Neural cell (in vitro differentiated cells): ENCODE measurements at regions not wholly inside any gene's neighbourhood (a gene's known extent, or its start where the extent isn't known, plus 50 kb on each side); places are given as distances from the start of the nearest gene placed in this dataset.

Source experiments
- H2AFZ ChIP-seq: fragments of 200-600, 300-800 bp; sonication (generic), shearing (Covaris generic); 2 replicates; pipeline ENCODE4 v1.6.0; 2014; ENCODE audit warnings: low read depth, mild to moderate bottlenecking, antibody characterized with exemption, low read length, moderate library complexity
- H3F3A ChIP-seq: fragments of 200-600 bp; shearing (Covaris generic); 2 replicates; pipeline ENCODE4 v1.6.1; 2016; ENCODE audit warnings: mild to moderate bottlenecking, moderate library complexity, mixed read lengths, antibody characterized with exemption, low read length; ENCODE audit not compliant: insufficient read depth, poor library complexity, severe bottlenecking
- H3K27ac ChIP-seq: fragments of 200-600, 300-800 bp; sonication (generic), shearing (Covaris generic); 2 replicates; pipeline ENCODE4 v1.5.1; 2014; ENCODE audit warnings: mild to moderate bottlenecking, low read length, moderate library complexity
- H3K27me3 ChIP-seq: fragments of 300-800, 200-600 bp; sonication (generic), shearing (Covaris generic); 2 replicates; pipeline ENCODE4 v1.6.0; 2014; ENCODE audit warnings: mild to moderate bottlenecking, low read depth, low read length, moderate library complexity; ENCODE audit not compliant: insufficient read depth
- H3K36me3 ChIP-seq: fragments of 300-800, 200-600 bp; sonication (generic), shearing (Covaris generic); 2 replicates; pipeline ENCODE4 v1.5.1; 2014; ENCODE audit warnings: mild to moderate bottlenecking, antibody characterized with exemption, low read length, moderate library complexity; ENCODE audit not compliant: insufficient read depth
- H3K4me2 ChIP-seq: fragments of 300-800, 200-600 bp; sonication (generic), shearing (Covaris generic); 2 replicates; pipeline ENCODE4 v1.6.0; 2014; ENCODE audit warnings: mild to moderate bottlenecking, low read length
- H3K4me3 ChIP-seq: fragments of 300-800, 200-600 bp; sonication (generic), shearing (Covaris generic); 2 replicates; pipeline ENCODE4 v1.5.1; 2014; ENCODE audit warnings: mild to moderate bottlenecking, low read length, moderate library complexity
- H3K79me2 ChIP-seq: fragments of 200-600 bp; shearing (Covaris generic); replicated peaks from 2 replicates; pipeline ENCODE4 v1.6.0; 2014; ENCODE audit warnings: mild to moderate bottlenecking, low read length, moderate library complexity; ENCODE audit not compliant: insufficient read depth
- H3K9ac ChIP-seq: fragments of 300-800, 200-600 bp; sonication (generic), shearing (Covaris generic); 2 replicates; pipeline ENCODE4 v1.6.1; 2016; ENCODE audit warnings: mild to moderate bottlenecking, low read length, mixed read lengths
- H3K9me2 ChIP-seq: fragments of 200-600 bp; shearing (Covaris generic); 2 replicates; pipeline ENCODE4 v1.6.1; 2016; ENCODE audit warnings: mild to moderate bottlenecking, low read length, mixed read lengths; ENCODE audit not compliant: insufficient read depth
- H3K9me3 ChIP-seq: fragments of 200-600, 300-800 bp; sonication (generic), shearing (Covaris generic); 2 replicates; pipeline ENCODE4 v1.6.1; 2016; ENCODE audit warnings: mild to moderate bottlenecking, mixed run types, low read length, moderate library complexity, mixed read lengths
- H4K20me1 ChIP-seq: fragments of 200-600 bp; shearing (Covaris generic); 2 replicates; pipeline ENCODE4 v1.6.1; 2016; ENCODE audit warnings: mild to moderate bottlenecking, mixed run types; ENCODE audit not compliant: insufficient read depth
- CTCF ChIP-seq: fragments of 450-650 bp; IDR thresholded peaks from 2 replicates; pipeline ENCODE4 v1.5.1; 2014; ENCODE audit warnings: antibody characterized with exemption, mild to moderate bottlenecking, moderate library complexity; ENCODE audit not compliant: poor library complexity, severe bottlenecking
- EP300 ChIP-seq: fragments of 450-650 bp; conservative IDR thresholded peaks from 2 replicates; pipeline ENCODE4 v1.6.1; 2014; ENCODE audit warnings: antibody characterized with exemption, mild to moderate bottlenecking, moderate library complexity; ENCODE audit not compliant: poor library complexity, severe bottlenecking
- EZH2 ChIP-seq: fragments of 200-600, 300-800 bp; shearing (Covaris generic), sonication (generic); IDR thresholded peaks from 2 replicates; pipeline ENCODE4 v1.6.1; 2014; ENCODE audit warnings: antibody characterized with exemption, low read length, borderline replicate concordance, mild to moderate bottlenecking; ENCODE audit not compliant: insufficient read depth, poor library complexity, severe bottlenecking
- MXI1 ChIP-seq: fragments of 450-650 bp; conservative IDR thresholded peaks from 2 replicates; pipeline ENCODE4 v1.6.1; 2014; ENCODE audit warnings: antibody characterized with exemption, mild to moderate bottlenecking; ENCODE audit not compliant: poor library complexity, severe bottlenecking
- POLR2AphosphoS5 ChIP-seq: IDR thresholded peaks from 2 replicates; pipeline ENCODE4 v1.6.1; 2012
- RAD21 ChIP-seq: fragments of 450-650 bp; conservative IDR thresholded peaks from 2 replicates; pipeline ENCODE4 v1.6.1; 2014; ENCODE audit warnings: antibody characterized with exemption, mild to moderate bottlenecking, moderate library complexity
- REST ChIP-seq: IDR thresholded peaks from 2 replicates; pipeline ENCODE4 v1.6.1; 2012; ENCODE audit warnings: borderline replicate concordance
- SMC3 ChIP-seq: fragments of 450-650 bp; conservative IDR thresholded peaks from 2 replicates; pipeline ENCODE4 v1.6.1; 2014; ENCODE audit warnings: antibody characterized with exemption, mild to moderate bottlenecking, moderate library complexity; ENCODE audit not compliant: poor library complexity
- TAF1 ChIP-seq: IDR thresholded peaks from 2 replicates; pipeline ENCODE4 v1.6.1; 2012; ENCODE audit warnings: low read depth

- no peaks in the 10 kb centered on the region for H3K9me2 ChIP-seq
- no peaks in the 10 kb centered on the region for H3F3A ChIP-seq
- H3K27me3 ChIP-seq, result no peaks in the 10 kb centered on the region
- H3K79me2 ChIP-seq, result no peaks in the 10 kb centered on the region
- no peak overlapping the region for H3K4me2 ChIP-seq
- H2AFZ ChIP-seq, result no peak overlapping the region
- H3K27ac ChIP-seq, result no peak overlapping the region
- H3K4me3 ChIP-seq, result no peak overlapping the region
- TF ChIP-seq RAD21 (peak; percentile 65), EP300 (no peak), SMC3 (peak; percentile 69), CTCF (peak; percentile 61), TAF1 (no peak)
- no peak overlapping the region for H3K9ac ChIP-seq
- H4K20me1 ChIP-seq, result no peaks in the 10 kb centered on the region
- H3K36me3 ChIP-seq, result no peaks in the 10 kb centered on the region
- no peaks in the 10 kb centered on the region for H3K9me3 ChIP-seq
These were observed 133.2 kb upstream of the ADAMTS3 start for GRCh38 chr4:72701987-72702819.

- no peaks in the 10 kb centered on the region for H3K79me2 ChIP-seq
- no peaks in the 10 kb centered on the region for H3K27me3 ChIP-seq
- TF ChIP-seq TAF1 (no peak), CTCF (no peak), REST (no peak), POLR2AphosphoS5 (no peak), EZH2 (no peak), RAD21 (no peak), SMC3 (no peak), EP300 (no peak), MXI1 (no peak)
- no peaks in the 10 kb centered on the region for H3K36me3 ChIP-seq
- H3F3A ChIP-seq, result no peaks in the 10 kb centered on the region
- no peak overlapping the region for H3K27ac ChIP-seq
- no peak overlapping the region for H3K4me2 ChIP-seq
- H3K9me3 ChIP-seq, result no peaks in the 10 kb centered on the region
- H3K4me3 ChIP-seq, result no peak overlapping the region
- H4K20me1 ChIP-seq, result no peaks in the 10 kb centered on the region
- H2AFZ ChIP-seq, result no peak overlapping the region
- no peak overlapping the region for H3K9ac ChIP-seq
- no peaks in the 10 kb centered on the region for H3K9me2 ChIP-seq
These were observed 121.8 kb upstream of the ADAMTS3 start for GRCh38 chr4:72690771-72691170.
